GM23338 (cell line): ENCODE measurements at regions not wholly inside any gene's neighbourhood (a gene's known extent, or its start where the extent isn't known, plus 50 kb on each side); places are given as distances from the start of the nearest gene placed in this dataset.

Experiments used
- CREB1 ChIP-seq: fragments of 250-450 bp; sonication (Bioruptor Pico); IDR thresholded peaks from 2 replicates; pipeline ENCODE4 v1.5.0; 2020; ENCODE audit warnings: low read depth, mild to moderate bottlenecking, moderate library complexity
- CTCF ChIP-seq, 2 experiments: fragments of 200-600 bp in 1 of 2; sonication (generic) in 1 of 2; conservative IDR thresholded peaks; 2 replicates each; pipeline versions ENCODE4 v1.5.1 to v1.6.1; 2016 to 2017; ENCODE audit warnings: antibody characterized with exemption in 2 of 2, low read depth in 2 of 2, mild to moderate bottlenecking in 2 of 2, moderate library complexity in 1 of 2
- JUNB ChIP-seq: IDR thresholded peaks from one replicate; pipeline ENCODE4 v1.6.1; 2016; ENCODE audit warnings: antibody characterized with exemption; ENCODE audit not compliant: unreplicated experiment
- POLR2AphosphoS5 ChIP-seq: IDR thresholded peaks from 2 replicates; pipeline ENCODE4 v1.6.1; 2016; ENCODE audit warnings: antibody characterized with exemption, low read depth
- ZNF114 ChIP-seq: fragments of 250-450 bp; sonication (Bioruptor Pico); IDR thresholded peaks from 2 replicates; pipeline ENCODE4 v1.5.0; 2020; ENCODE audit warnings: mild to moderate bottlenecking, moderate library complexity

- TF ChIP-seq POLR2AphosphoS5 (no peak), CTCF (conservative IDR thresholded peaks at IDR 0.05; ENCODE audit: low read depth in 2 of 2) (no peak), JUNB (no peak), ZNF114 (no peak), CREB1 (CRISPR knock-in tag) (no peak)
Observed at GRCh38 chr5:86360801-86361200, 256.9 kb upstream of the COX7C start.
